OCI-LY7 (cell line): ENCODE measurements at regions not wholly inside any gene's neighbourhood (a gene's known extent, or its start where the extent isn't known, plus 50 kb on each side); places are given as distances from the start of the nearest gene placed in this dataset.

Experiments used
- EZH2phosphoT487 ChIP-seq: fragments of 200-600 bp; sonication (generic); IDR thresholded peaks from 2 replicates; pipeline ENCODE4 v1.6.1; 2018; ENCODE audit warnings: low read depth, borderline replicate concordance, mild to moderate bottlenecking, mixed run types, antibody characterized with exemption, low read length, moderate library complexity, mixed read lengths
- TF ChIP-seq, protein P1 (sequence below): fragments of 200-600 bp; sonication (generic); conservative IDR thresholded peaks from 2 replicates; pipeline ENCODE4 v1.5.1; 2014; ENCODE audit warnings: mild to moderate bottlenecking, antibody characterized with exemption, low read length, moderate library complexity, mixed read lengths

DNA sequence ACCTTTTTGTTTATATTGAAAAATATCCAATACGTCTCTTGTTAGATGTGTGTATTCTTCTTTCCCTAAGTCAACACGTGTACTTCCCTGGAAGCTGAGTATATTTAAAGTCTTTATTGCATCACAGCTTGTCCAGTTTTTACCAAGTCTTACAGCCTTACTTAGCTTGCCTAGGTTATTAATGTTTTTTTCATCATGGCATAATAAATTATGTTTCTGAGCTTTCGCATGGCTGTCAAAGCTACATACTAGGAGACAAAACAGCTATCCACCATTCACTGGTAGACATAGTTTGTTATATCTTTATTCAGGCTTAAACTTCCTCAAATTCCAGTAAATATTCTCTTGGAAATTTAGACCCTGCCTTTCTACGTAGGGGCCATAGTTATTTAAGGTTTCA, 224.2 kb downstream of the BCHE start:
- TF ChIP-seq, protein P1, sequence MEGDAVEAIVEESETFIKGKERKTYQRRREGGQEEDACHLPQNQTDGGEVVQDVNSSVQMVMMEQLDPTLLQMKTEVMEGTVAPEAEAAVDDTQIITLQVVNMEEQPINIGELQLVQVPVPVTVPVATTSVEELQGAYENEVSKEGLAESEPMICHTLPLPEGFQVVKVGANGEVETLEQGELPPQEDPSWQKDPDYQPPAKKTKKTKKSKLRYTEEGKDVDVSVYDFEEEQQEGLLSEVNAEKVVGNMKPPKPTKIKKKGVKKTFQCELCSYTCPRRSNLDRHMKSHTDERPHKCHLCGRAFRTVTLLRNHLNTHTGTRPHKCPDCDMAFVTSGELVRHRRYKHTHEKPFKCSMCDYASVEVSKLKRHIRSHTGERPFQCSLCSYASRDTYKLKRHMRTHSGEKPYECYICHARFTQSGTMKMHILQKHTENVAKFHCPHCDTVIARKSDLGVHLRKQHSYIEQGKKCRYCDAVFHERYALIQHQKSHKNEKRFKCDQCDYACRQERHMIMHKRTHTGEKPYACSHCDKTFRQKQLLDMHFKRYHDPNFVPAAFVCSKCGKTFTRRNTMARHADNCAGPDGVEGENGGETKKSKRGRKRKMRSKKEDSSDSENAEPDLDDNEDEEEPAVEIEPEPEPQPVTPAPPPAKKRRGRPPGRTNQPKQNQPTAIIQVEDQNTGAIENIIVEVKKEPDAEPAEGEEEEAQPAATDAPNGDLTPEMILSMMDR = no peak
- no peak for TF ChIP-seq EZH2phosphoT487
